ENCODE measurements at regions not wholly inside any gene's neighbourhood (a gene's known extent, or its start where the extent isn't known, plus 50 kb on each side); places are given as distances from the start of the nearest gene placed in this dataset.
"Not testable (repeated sequence)": the region's sequence is repeated elsewhere in the genome, so short reads cannot be mapped to it uniquely, and the experiment has no call there.

DNA sequence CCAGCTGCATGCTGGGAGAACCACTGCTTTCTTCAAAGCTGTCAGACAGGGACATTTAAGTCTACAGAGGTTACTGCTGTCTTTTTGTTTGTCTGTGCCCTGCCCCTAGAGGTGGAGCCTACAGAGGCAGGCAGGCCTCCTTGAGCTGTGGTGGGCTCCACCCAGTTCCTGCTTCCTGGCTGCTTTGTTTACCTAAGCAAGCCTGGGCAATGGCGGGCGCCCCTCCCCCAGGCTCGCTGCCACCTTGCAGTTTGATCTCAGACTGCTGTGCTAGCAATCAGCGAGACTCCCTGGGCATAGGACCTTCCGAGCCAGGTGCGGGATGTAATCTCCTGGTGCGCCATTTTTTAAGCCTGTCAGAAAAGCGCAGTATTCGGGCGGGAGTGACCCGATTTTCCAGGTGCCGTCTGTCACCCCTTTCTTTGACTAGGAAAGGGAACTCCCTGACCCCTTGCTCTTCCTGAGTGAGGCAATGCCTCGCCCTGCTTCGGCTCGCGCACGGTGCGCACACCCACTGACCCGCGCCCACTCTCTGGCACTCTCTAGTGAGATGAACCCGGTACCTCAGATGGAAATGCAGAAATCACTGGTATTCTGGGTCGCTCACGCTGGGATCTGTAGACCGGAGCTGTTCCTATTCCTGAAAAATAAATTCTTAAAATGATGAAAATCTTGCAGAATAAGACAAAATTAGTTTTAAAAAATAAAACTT is 1022.9 kb downstream of the RAPGEF2 start:
- not testable (repeated sequence) for DNase-seq

DNA sequence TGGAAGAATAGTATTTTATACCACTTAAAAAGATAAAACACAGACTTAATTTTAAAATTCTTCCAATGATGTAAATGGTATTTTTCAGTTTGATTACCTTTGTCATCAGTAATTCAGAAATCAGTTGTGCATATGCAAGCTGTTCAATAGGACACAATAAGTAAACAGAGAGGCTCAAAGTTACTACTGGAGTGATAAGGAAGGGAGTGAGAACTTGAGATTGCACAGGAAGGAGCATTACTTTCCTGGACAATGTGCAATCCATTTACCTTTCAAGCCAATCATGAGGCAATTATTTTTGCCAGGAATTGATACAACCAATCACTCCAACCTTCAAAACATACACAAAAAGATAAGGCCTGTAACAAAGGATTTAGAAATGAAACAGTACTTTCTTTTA is 1024.3 kb downstream of the RAPGEF2 start:
- DNase-seq: no peak

DNA sequence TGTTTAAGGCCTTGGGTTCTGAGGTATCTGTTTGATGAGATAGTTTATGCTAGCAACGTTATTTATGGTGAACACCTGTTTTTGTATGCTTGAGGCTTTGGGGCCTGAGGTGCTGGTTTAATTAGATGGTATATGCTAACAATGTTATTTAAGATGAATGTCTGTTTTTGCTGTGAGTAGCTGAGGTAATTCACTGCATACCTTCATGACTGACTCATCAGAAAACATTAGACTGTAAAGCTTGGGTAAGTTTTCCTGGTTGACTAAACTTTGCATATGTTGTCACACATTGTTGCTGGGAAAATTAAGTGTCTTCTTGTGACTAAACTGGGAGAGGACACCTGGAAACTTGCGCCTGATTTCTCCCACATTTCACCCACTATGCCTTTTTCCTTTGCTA is 1026.6 kb downstream of the RAPGEF2 start:
- DNase-seq: no peak

- DNase-seq: no peak
Observed at GRCh38 chr4:160136021-160136420, 1033.1 kb downstream of the RAPGEF2 start.

DNA sequence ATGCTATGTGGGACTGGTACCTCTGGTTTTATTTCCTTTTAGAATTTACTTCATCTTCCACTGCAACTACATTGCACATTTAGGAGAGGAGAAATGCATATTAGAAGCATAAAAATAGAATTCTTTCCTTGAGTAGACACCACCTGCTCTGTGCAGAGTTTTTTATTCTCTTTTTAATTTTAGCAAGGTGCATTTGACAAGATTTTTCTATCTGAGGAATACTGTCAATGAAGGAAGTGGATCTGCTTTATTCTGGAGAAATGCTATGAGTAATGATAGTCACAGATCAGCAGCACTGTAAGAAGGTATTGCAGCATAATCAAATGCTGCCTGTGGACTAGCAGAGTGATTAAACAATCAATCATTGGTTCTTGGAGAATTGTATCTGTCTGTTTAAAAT is 1038.3 kb downstream of the RAPGEF2 start:
- no peak for DNase-seq

DNA sequence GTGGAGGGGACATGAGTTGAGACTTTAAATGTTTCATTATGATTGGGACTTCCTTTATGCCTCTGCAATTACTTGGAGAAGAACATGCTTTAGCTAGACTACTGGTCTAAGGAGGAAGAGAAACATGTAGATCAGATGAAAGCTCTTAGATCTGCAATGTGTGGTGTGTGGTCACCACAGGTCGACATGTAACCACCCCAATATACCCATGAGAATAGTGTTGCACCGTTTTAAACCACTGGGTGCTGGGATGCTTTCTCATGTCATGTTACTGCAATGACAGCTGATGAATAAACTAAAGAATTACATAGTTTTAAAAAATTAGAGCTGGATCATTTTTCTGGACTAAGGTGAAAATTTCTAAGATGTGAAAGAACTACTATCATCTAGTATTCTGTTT is 1039.7 kb downstream of the RAPGEF2 start:
- no peak for DNase-seq

- DNase-seq: no peak
Observed at GRCh38 chr4:160143574-160143973, 1040.7 kb downstream of the RAPGEF2 start.

GRCh38 chr4:160159457-160159856 is 1056.6 kb downstream of the RAPGEF2 start:
- DNase-seq: no peak

DNA sequence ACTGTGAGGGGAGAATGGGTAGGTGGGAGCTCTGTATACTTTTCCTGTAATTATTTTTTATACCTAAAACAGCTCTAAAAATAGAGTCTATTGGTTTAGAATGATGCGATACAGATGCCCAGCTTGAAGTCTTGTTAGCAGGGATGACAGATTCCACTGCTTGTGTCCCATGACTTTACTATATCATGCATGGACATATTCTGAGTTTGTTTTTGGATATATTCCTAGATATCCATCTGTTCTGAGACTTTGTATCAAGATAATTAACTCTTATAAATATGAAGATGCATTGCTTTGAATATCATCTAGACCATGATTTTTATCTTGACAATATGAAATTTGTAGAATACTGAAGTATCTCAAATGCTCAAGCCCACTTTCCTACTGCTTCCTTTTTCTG is 1058.1 kb downstream of the RAPGEF2 start:
- no peak for DNase-seq

DNA sequence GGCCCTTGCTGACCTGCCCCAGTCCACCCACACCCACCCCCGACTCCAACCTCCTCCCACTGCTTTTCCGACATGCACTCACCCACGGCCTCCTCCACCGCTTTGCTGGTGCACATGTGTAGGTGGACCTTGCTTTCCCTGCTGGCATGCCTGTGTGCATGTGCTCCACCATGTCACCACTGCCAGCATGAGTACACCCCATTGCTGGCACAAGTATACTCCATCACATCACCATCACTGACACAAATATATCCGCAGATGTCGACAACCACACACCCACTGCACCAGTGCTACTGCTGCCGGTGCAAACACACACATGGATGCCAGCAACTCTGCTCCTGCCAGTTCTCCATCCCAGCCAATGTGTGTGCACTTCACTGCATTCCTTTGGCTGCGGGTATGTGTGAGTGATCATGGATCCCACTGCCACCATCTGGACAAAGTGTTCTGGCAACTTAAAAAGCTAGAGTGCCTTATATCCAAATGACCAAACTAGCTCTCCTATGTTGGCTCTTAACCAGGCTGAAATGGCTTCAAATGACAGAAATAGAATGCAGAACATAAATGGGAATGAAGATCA is 1072.3 kb downstream of the RAPGEF2 start:
- DNase-seq: no peak

- DNase-seq: no peak
Observed at GRCh38 chr4:160180211-160180610, 1077.3 kb downstream of the RAPGEF2 start.

GRCh38 chr4:160182727-160183126 is 1079.8 kb downstream of the RAPGEF2 start:
- DNase-seq: no peak

DNA sequence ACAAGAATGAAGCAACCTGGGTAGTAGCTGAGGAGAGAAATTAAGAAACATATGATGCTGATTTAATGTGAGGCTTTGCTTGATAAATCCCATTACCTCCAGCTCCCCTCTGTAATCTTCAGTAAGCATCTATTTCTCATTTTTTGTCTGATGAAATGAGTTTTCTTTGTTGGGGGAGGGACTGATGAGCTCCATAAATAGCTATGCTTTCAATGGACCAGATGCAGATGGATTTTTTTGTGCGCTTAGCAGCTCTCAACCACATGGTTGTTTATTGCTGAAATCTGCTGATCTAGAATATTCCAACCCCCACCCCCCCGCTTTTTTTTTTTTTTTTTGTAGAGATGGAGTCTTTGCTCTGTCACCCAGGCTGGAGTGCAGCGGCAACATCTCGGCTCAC is 1082.0 kb downstream of the RAPGEF2 start:
- DNase-seq: no peak

GRCh38 chr4:160193787-160194186 is 1090.9 kb downstream of the RAPGEF2 start:
- DNase-seq: no peak

- DNase-seq: no peak
Observed at GRCh38 chr4:160194716-160195115, 1091.8 kb downstream of the RAPGEF2 start.

GRCh38 chr4:160202802-160203201 is 1099.9 kb downstream of the RAPGEF2 start:
- no peak for DNase-seq

- no peak for DNase-seq
Observed at GRCh38 chr4:160212078-160212477, 1109.2 kb downstream of the RAPGEF2 start.

GRCh38 chr4:160213366-160213765 is 1110.5 kb downstream of the RAPGEF2 start:
- DNase-seq: no peak

- no peak for DNase-seq
Observed at GRCh38 chr4:160217352-160217751, 1114.5 kb downstream of the RAPGEF2 start.

GRCh38 chr4:160224049-160224448 is 1121.2 kb downstream of the RAPGEF2 start:
- DNase-seq: no peak

DNA sequence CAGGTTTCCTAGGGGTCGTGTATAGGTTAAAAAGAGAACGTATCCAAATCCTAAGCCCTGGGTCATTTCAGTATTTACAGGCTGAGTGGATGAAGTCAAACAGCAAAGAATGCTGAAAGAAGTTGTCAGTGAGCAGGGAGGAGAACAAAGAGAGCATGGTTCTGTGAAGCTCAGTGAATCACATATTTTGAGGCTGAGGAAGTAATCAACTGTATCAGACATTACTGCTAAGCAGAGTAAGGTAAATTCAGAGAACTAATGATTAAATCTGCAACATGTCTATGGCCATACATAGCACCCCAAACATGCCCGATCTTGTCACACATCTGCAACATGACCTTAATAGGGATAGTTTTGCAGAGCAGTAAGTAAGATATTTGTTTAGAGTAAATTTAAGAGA is 1130.3 kb downstream of the RAPGEF2 start:
- DNase-seq: no peak

- no peak for DNase-seq
Observed at GRCh38 chr4:160235285-160235684, 1132.4 kb downstream of the RAPGEF2 start.

DNA sequence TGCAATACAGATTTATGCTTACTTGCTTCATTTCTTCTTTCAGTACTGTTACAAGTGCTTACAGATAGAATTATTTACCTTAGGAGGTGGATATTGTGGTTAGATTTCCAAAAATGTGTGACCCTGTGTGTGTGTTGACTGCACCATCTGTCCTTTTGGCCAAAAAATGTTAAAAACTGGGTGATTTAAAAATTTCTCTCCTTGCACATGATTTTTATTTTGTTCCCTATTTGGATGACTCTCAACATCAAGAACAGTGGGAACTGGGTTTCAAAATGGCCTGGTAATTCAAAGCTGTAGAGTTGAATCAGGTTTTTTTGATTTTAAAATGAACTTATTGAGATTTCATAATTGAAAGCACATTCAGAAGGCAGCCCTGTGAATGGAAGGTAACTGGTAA is 1132.9 kb downstream of the RAPGEF2 start:
- DNase-seq: no peak

DNA sequence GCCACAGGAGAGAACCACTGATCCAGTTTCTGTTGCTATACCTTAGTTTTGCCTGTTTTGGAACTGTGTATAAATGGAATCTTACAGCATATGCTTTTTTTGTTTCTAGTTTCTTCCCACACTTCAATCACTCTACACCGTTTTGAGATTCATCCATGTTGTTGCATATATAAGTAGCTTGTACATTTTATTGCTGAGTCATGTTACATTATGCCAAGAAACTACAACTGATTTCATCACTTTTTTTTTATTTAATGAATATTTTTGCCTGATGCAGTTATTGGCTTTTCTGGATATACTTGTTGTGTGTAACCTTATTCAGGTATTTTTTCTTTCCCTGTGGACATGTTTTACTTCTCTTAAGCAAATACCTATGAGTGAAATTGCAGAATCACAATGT is 1135.9 kb downstream of the RAPGEF2 start:
- no peak for DNase-seq

- DNase-seq: no peak
Observed at GRCh38 chr4:160247091-160247656, 1144.3 kb downstream of the RAPGEF2 start.

Measured in NCI-H345 (cell line).